ENCODE measurements at regions not wholly inside any gene's neighbourhood (a gene's known extent, or its start where the extent isn't known, plus 50 kb on each side); places are given as distances from the start of the nearest gene placed in this dataset.

- TF ChIP-seq, protein P1, sequence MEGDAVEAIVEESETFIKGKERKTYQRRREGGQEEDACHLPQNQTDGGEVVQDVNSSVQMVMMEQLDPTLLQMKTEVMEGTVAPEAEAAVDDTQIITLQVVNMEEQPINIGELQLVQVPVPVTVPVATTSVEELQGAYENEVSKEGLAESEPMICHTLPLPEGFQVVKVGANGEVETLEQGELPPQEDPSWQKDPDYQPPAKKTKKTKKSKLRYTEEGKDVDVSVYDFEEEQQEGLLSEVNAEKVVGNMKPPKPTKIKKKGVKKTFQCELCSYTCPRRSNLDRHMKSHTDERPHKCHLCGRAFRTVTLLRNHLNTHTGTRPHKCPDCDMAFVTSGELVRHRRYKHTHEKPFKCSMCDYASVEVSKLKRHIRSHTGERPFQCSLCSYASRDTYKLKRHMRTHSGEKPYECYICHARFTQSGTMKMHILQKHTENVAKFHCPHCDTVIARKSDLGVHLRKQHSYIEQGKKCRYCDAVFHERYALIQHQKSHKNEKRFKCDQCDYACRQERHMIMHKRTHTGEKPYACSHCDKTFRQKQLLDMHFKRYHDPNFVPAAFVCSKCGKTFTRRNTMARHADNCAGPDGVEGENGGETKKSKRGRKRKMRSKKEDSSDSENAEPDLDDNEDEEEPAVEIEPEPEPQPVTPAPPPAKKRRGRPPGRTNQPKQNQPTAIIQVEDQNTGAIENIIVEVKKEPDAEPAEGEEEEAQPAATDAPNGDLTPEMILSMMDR (IDR thresholded peaks at IDR 0.05; ENCODE audit: low read length) = no peak
- TF ChIP-seq EZH2 (IDR thresholded peaks at IDR 0.05; ENCODE audit: borderline replicate concordance, low read length) = no peak
Measured at GRCh38 chr5:93196986-93197385, 384.0 kb downstream of the NR2F1-AS1 start.

Measured in OCI-LY1 (cell line).